ENCODE measurements at regions not wholly inside any gene's neighbourhood (a gene's known extent, or its start where the extent isn't known, plus 50 kb on each side); places are given as distances from the start of the nearest gene placed in this dataset.
"Not testable (repeated sequence)": the region's sequence is repeated elsewhere in the genome, so short reads cannot be mapped to it uniquely, and the experiment has no call there.

- H3K9me3 ChIP-seq: no peaks in the 10 kb centered on the region
- no peak overlapping the region for H3K27ac ChIP-seq
- ATAC-seq (no peak), DNase-seq (no peak)
- TF ChIP-seq CTCF (IDR thresholded peaks at IDR 0.05) (no peak), POLR2A (IDR thresholded peaks at IDR 0.05) (no peak)
- H3K4me3 ChIP-seq: no peak overlapping the region
- H3K36me3 ChIP-seq (replicated peaks in 1 of 2; ENCODE audit: insufficient read depth in 1 of 2, low read depth in 2 of 2): no peaks in the 10 kb centered on the region
- no peaks in the 10 kb centered on the region for H3K4me1 ChIP-seq
- H3K27me3 ChIP-seq: no peaks in the 10 kb centered on the region
- WGBS, 2 donors: 55 to 62% methylated on average over 5 of the region's 5 CpGs
- intact Hi-C loops (cut with DNase I): no loop called here
These were observed 515.7 kb downstream of the NTRK3 start for GRCh38 chr15:87740655-87741344.

GRCh38 chr15:87739866-87740265 lies 516.7 kb downstream of the NTRK3 start:
- no peak overlapping the region for H3K27ac ChIP-seq
- no peaks in the 10 kb centered on the region for H3K27me3 ChIP-seq
- intact Hi-C loops (cut with DNase I): no loop called here
- H3K36me3 ChIP-seq (replicated peaks in 1 of 2; ENCODE audit: insufficient read depth in 1 of 2, low read depth in 2 of 2): no peaks in the 10 kb centered on the region
- no peak for DNase-seq
- no peak overlapping the region for H3K4me3 ChIP-seq
- no peaks in the 10 kb centered on the region for H3K9me3 ChIP-seq
- 26 to 49% methylated on average over 2 of the region's 2 CpGs for WGBS, 2 donors
- H3K4me1 ChIP-seq: no peaks in the 10 kb centered on the region
- ATAC-seq: no peak
- TF ChIP-seq POLR2A (IDR thresholded peaks at IDR 0.05) (no peak), CTCF (IDR thresholded peaks at IDR 0.05) (no peak)

- no peaks in the 10 kb centered on the region for H3K4me1 ChIP-seq
- whole genome bisulfite sequencing, 2 donors: 58 to 71% methylated on average over 4 of the region's 4 CpGs
- ATAC-seq: no peak
- H3K4me3 ChIP-seq: no peak overlapping the region
- intact Hi-C loops (cut with DNase I): no loop called here
- H3K27me3 ChIP-seq: no peaks in the 10 kb centered on the region
- DNase-seq: no peak
- no peaks in the 10 kb centered on the region for H3K36me3 ChIP-seq (replicated peaks in 1 of 2; ENCODE audit: insufficient read depth in 1 of 2, low read depth in 2 of 2)
- TF ChIP-seq CTCF (IDR thresholded peaks at IDR 0.05): no peak
- no peak for TF ChIP-seq POLR2A (IDR thresholded peaks at IDR 0.05)
- H3K27ac ChIP-seq: no peak overlapping the region
- no peaks in the 10 kb centered on the region for H3K9me3 ChIP-seq
These were observed 517.5 kb downstream of the NTRK3 start for GRCh38 chr15:87739081-87739480.

- ATAC-seq; H3K36me3 ChIP-seq (replicated peaks in 1 of 2; ENCODE audit: insufficient read depth in 1 of 2, low read depth in 2 of 2); DNase-seq; H3K27ac ChIP-seq; H3K27me3 ChIP-seq; intact Hi-C loops (cut with DNase I); H3K4me3 ChIP-seq; H3K4me1 ChIP-seq; H3K9me3 ChIP-seq: not testable (repeated sequence)
- 84 to 87% methylated on average over 4 of the region's 4 CpGs for WGBS, 2 donors
These were observed 519.1 kb downstream of the NTRK3 start for GRCh38 chr15:87737460-87737859.

- H3K9me3 ChIP-seq: no peaks in the 10 kb centered on the region
- intact Hi-C loops (cut with DNase I): no loop called here
- DNase-seq (no peak), ATAC-seq (no peak)
- no peaks in the 10 kb centered on the region for H3K36me3 ChIP-seq (replicated peaks in 1 of 2; ENCODE audit: insufficient read depth in 1 of 2, low read depth in 2 of 2)
- H3K27me3 ChIP-seq: no peaks in the 10 kb centered on the region
- TF ChIP-seq CTCF (IDR thresholded peaks at IDR 0.05): no peak
- TF ChIP-seq POLR2A (IDR thresholded peaks at IDR 0.05): no peak
- H3K4me3 ChIP-seq: no peak overlapping the region
- no peak overlapping the region for H3K27ac ChIP-seq
- no peaks in the 10 kb centered on the region for H3K4me1 ChIP-seq
- WGBS, 2 donors: 46 to 64% methylated on average over 4 of the region's 4 CpGs
These were observed 519.6 kb downstream of the NTRK3 start for GRCh38 chr15:87736891-87737389.

Data from body of pancreas (tissue), 4 donors.